Mesenchymal stem cell (in vitro differentiated cells and primary cell): ENCODE measurements at regions not wholly inside any gene's neighbourhood (a gene's known extent, or its start where the extent isn't known, plus 50 kb on each side); places are given as distances from the start of the nearest gene placed in this dataset.

Experiments used
- DNase-seq: peaks from one replicate; pipeline ENCODE4 v3.0.0-alpha.2; 2013
- H2AFZ ChIP-seq: one replicate; pipeline ENCODE4 v1.6.1; 2013; ENCODE audit warnings: low read depth, mild to moderate bottlenecking, control low read depth, inconsistent platforms, low read length, moderate library complexity
- H2AK5ac ChIP-seq: 2 replicates; pipeline ENCODE4 v1.6.1; 2013; ENCODE audit warnings: low read length, moderate library complexity, mild to moderate bottlenecking, inconsistent platforms; ENCODE audit not compliant: severe bottlenecking
- H2BK120ac ChIP-seq: one replicate; pipeline ENCODE4 v1.6.1; 2013; ENCODE audit warnings: low read depth, mild to moderate bottlenecking, inconsistent platforms, low read length, moderate library complexity
- H2BK12ac ChIP-seq, 2 experiments: one replicate each; pipeline ENCODE4 v1.6.1; 2013; ENCODE audit warnings: inconsistent platforms in 2 of 2, low read length in 2 of 2, mild to moderate bottlenecking in 2 of 2, moderate library complexity in 2 of 2, control low read depth in 1 of 2
- H2BK15ac ChIP-seq: one replicate; pipeline ENCODE4 v1.6.1; 2013; ENCODE audit warnings: mild to moderate bottlenecking, low read depth, inconsistent platforms; ENCODE audit not compliant: poor library complexity, severe bottlenecking
- H2BK5ac ChIP-seq: 2 replicates; pipeline ENCODE4 v1.6.1; 2013; ENCODE audit warnings: low read depth, mild to moderate bottlenecking, low read length, control low read depth, inconsistent platforms; ENCODE audit not compliant: poor library complexity, severe bottlenecking
- H3K14ac ChIP-seq, 2 experiments: one replicate each; pipeline ENCODE4 v1.6.1; 2013; ENCODE audit warnings: inconsistent platforms in 2 of 2, low read length in 2 of 2, control low read depth in 1 of 2, mild to moderate bottlenecking in 1 of 2, moderate library complexity in 1 of 2
- H3K18ac ChIP-seq, 2 experiments: one replicate each; pipeline ENCODE4 v1.6.1; 2013; ENCODE audit warnings: inconsistent platforms in 2 of 2, low read length in 2 of 2, control low read depth in 1 of 2, low read depth in 1 of 2, mild to moderate bottlenecking in 1 of 2
- H3K23ac ChIP-seq, 2 experiments: one replicate each; pipeline ENCODE4 v1.6.1; 2013; ENCODE audit warnings: inconsistent platforms in 2 of 2, low read length in 2 of 2, mild to moderate bottlenecking in 2 of 2, moderate library complexity in 2 of 2, control low read depth in 1 of 2
- H3K27ac ChIP-seq: 2 replicates; pipeline ENCODE4 v1.5.1; 2013; ENCODE audit warnings: mild to moderate bottlenecking, moderate library complexity, low read length, control low read depth, inconsistent platforms; ENCODE audit not compliant: poor library complexity, severe bottlenecking
- H3K27me3 ChIP-seq, 2 experiments: 2 replicates each; pipeline versions ENCODE4 v1.6.1 to v1.7.0; 2013; ENCODE audit warnings: low read length in 2 of 2, mild to moderate bottlenecking in 2 of 2, moderate library complexity in 2 of 2, control low read depth in 1 of 2, inconsistent platforms in 1 of 2; ENCODE audit not compliant: control insufficient read depth in 1 of 2, insufficient read depth in 1 of 2
- H3K36me3 ChIP-seq, 2 experiments: 2 replicates each; pipeline versions ENCODE4 v1.6.1 to v1.7.0; 2013; ENCODE audit warnings: low read length in 2 of 2, control low read depth in 1 of 2, inconsistent platforms in 1 of 2, low read depth in 1 of 2, mild to moderate bottlenecking in 1 of 2; ENCODE audit not compliant: insufficient read depth in 2 of 2, control insufficient read depth in 1 of 2
- H3K4ac ChIP-seq, 2 experiments: one replicate each; pipeline ENCODE4 v1.6.1; 2013; ENCODE audit warnings: inconsistent platforms in 2 of 2, low read length in 2 of 2, mild to moderate bottlenecking in 2 of 2, moderate library complexity in 2 of 2, control low read depth in 1 of 2, low read depth in 1 of 2
- H3K4me1 ChIP-seq: 2 replicates; pipeline ENCODE4 v1.6.1; 2013; ENCODE audit warnings: low read depth, low read length, control low read depth; ENCODE audit not compliant: control insufficient read depth, insufficient read depth
- H3K4me2 ChIP-seq: 2 replicates; pipeline ENCODE4 v1.6.1; 2013; ENCODE audit warnings: low read length, mild to moderate bottlenecking, inconsistent platforms; ENCODE audit not compliant: poor library complexity, severe bottlenecking
- H3K4me3 ChIP-seq, 2 experiments: 2 replicates each; pipeline versions ENCODE4 v1.5.1 to v1.7.0; 2013; ENCODE audit warnings: low read length in 2 of 2, mild to moderate bottlenecking in 2 of 2, control low read depth in 1 of 2, low read depth in 1 of 2; ENCODE audit not compliant: insufficient read depth in 1 of 2
- H3K79me1 ChIP-seq: replicated peaks from 2 replicates; pipeline ENCODE4 v1.6.1; 2013; ENCODE audit warnings: mild to moderate bottlenecking, control low read depth, low read length, inconsistent platforms; ENCODE audit not compliant: poor library complexity, severe bottlenecking
- H3K9ac ChIP-seq: 2 replicates; pipeline ENCODE4 v1.7.0; 2013; ENCODE audit warnings: mild to moderate bottlenecking, low read length, moderate library complexity
- H3K9me3 ChIP-seq: 2 replicates; pipeline ENCODE4 v1.7.0; 2013; ENCODE audit warnings: mild to moderate bottlenecking, low read length; ENCODE audit not compliant: control insufficient read depth
- H4K8ac ChIP-seq: one replicate; pipeline ENCODE4 v1.6.1; 2013; ENCODE audit warnings: inconsistent platforms, mild to moderate bottlenecking, low read length, moderate library complexity
- H4K91ac ChIP-seq: one replicate; pipeline ENCODE4 v1.6.1; 2013; ENCODE audit warnings: mild to moderate bottlenecking, low read length, inconsistent platforms
- WGBS: methylation state at CpG from one replicate; pipeline ENCODE4 v1.1.7; 2013; ENCODE audit warnings: mixed read lengths; 5-methylcytosine and 5-hydroxymethylcytosine counted together

GRCh38 chr5:116887104-116887503 lies 312.5 kb upstream of the SEMA6A start:
- Histone ChIP-seq H3K27ac (no peak overlapping the region), H3K9me3 (no peaks in the 10 kb centered on the region), H3K79me1 (no peaks in the 10 kb centered on the region), H3K23ac (no peak overlapping the region), H4K91ac (no peak overlapping the region), H3K4ac (no peak overlapping the region), H2BK15ac (no peak overlapping the region), H3K9ac (no peak overlapping the region), H3K14ac (no peak overlapping the region), H3K4me1 (no peaks in the 10 kb centered on the region), H2AK5ac (no peak overlapping the region), H3K18ac (no peak overlapping the region), H2BK120ac (no peak overlapping the region), H3K4me2 (no peak overlapping the region), H2AFZ (no peak overlapping the region), H2BK5ac (no peak overlapping the region), H3K27me3 (no peaks in the 10 kb centered on the region), H3K36me3 (no peaks in the 10 kb centered on the region), H4K8ac (no peak overlapping the region), H3K4me3 (no peak overlapping the region), H2BK12ac (no peak overlapping the region)
- WGBS = 82% methylated on average over 1 of the region's 1 CpG
- DNase-seq = no peak

DNA sequence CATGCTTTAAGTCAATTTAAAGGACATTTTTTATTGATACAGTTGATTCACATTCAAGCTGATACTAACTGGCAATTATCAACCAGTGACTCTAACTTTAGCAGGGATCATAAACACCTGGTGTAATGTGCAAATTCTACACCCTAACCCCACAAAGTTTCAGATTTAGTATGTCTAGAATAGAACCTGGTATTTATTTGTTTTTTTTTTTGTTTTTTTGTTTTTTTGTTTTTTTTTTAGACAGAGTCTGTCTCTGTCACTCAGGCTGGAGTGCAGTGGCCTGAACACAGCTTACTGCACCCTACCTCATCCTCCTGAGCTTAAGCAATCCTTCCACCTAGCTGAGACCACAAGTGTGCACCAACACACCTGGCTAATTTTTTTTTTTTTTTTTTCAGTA lies 311.2 kb upstream of the SEMA6A start:
- no peak overlapping the region for H2BK12ac ChIP-seq
- no peak overlapping the region for H3K27ac ChIP-seq
- no peak overlapping the region for H4K91ac ChIP-seq
- no peak overlapping the region for H2BK120ac ChIP-seq
- no peak for DNase-seq
- no peak overlapping the region for H3K18ac ChIP-seq
- H3K9me3 ChIP-seq = peaks cover 3% of the 10 kb centered on the region
- no peaks in the 10 kb centered on the region for H3K79me1 ChIP-seq
- H3K9ac ChIP-seq = no peak overlapping the region
- no peak overlapping the region for H3K23ac ChIP-seq
- H3K4me2 ChIP-seq = no peak overlapping the region
- H3K14ac ChIP-seq = no peak overlapping the region
- H3K4me3 ChIP-seq = no peak overlapping the region
- H3K4me1 ChIP-seq = no peaks in the 10 kb centered on the region
- H2BK15ac ChIP-seq = no peak overlapping the region
- no peak overlapping the region for H2AFZ ChIP-seq
- H3K27me3 ChIP-seq = no peaks in the 10 kb centered on the region
- H3K4ac ChIP-seq = no peak overlapping the region
- no peak overlapping the region for H4K8ac ChIP-seq
- no peak overlapping the region for H2BK5ac ChIP-seq
- H3K36me3 ChIP-seq = no peaks in the 10 kb centered on the region
- H2AK5ac ChIP-seq = no peak overlapping the region

GRCh38 chr5:116883875-116884274 lies 309.3 kb upstream of the SEMA6A start:
- Histone ChIP-seq H2AFZ (no peak overlapping the region), H3K4me2 (no peak overlapping the region), H4K8ac (no peak overlapping the region), H3K23ac (no peak overlapping the region), H4K91ac (no peak overlapping the region), H3K27me3 (no peaks in the 10 kb centered on the region), H3K9me3 (peaks cover 3% of the 10 kb centered on the region), H3K79me1 (no peaks in the 10 kb centered on the region), H3K36me3 (no peaks in the 10 kb centered on the region), H3K18ac (no peak overlapping the region), H3K14ac (no peak overlapping the region), H3K4me3 (no peak overlapping the region), H3K9ac (no peak overlapping the region), H3K27ac (no peak overlapping the region), H3K4me1 (no peaks in the 10 kb centered on the region), H3K4ac (no peak overlapping the region), H2BK12ac (no peak overlapping the region), H2BK15ac (no peak overlapping the region), H2AK5ac (no peak overlapping the region), H2BK5ac (no peak overlapping the region), H2BK120ac (no peak overlapping the region)
- DNase-seq = no peak
- WGBS = 97% methylated on average over 2 of the region's 2 CpGs

DNA sequence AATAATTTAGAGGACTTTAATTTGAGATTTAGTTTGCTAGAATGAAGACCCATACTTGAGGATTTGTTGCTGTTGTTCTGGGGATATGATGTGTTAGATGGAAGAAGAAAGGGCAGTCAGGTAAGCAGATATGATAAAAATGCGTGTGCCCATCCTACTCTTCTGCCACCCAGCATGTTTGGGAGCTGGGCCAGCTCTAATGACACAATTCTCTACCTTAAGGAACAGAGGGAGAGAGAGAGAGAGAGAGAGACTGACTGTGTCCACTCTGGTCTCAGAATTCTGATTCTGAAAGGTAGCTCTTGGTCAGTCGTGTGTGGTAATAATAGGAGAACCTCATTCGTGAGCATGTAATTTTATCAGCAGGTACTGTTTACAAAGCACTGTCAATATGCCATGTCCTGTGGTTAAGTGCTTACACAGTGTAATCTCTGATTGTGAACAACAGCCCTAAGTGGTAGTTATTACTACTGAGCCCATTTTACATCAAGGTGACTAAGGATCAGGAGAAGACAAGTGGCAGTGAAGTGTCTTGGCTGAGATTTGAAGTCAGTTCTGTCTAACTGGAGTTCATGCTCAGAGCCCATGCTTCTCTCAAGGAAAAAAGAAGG lies 307.4 kb upstream of the SEMA6A start:
- Histone ChIP-seq H3K14ac (no peak overlapping the region), H3K4me3 (no peak overlapping the region), H4K8ac (no peak overlapping the region), H4K91ac (no peak overlapping the region), H3K23ac (no peak overlapping the region), H3K4ac (no peak overlapping the region), H3K27me3 (no peaks in the 10 kb centered on the region), H3K27ac (no peak overlapping the region), H2AFZ (no peak overlapping the region), H3K9ac (no peak overlapping the region), H3K36me3 (no peaks in the 10 kb centered on the region), H2AK5ac (no peak overlapping the region), H3K4me1 (no peaks in the 10 kb centered on the region), H2BK15ac (no peak overlapping the region), H2BK5ac (no peak overlapping the region), H3K18ac (no peak overlapping the region), H2BK12ac (no peak overlapping the region), H3K9me3 (peaks cover 3% of the 10 kb centered on the region), H3K79me1 (no peaks in the 10 kb centered on the region), H3K4me2 (no peak overlapping the region), H2BK120ac (no peak overlapping the region)
- WGBS = 100% methylated on average over 2 of the region's 3 CpGs
- DNase-seq = no peak
